Neural progenitor cell (in vitro differentiated cells): ENCODE measurements at regions not wholly inside any gene's neighbourhood (a gene's known extent, or its start where the extent isn't known, plus 50 kb on each side); places are given as distances from the start of the nearest gene placed in this dataset.

Experiments
- DNase-seq: peaks from one replicate; pipeline ENCODE4 v3.0.0-alpha.2; 2016; ENCODE audit warnings: low spot score
- H2AFZ ChIP-seq: fragments of 200-600 bp; sonication (generic); replicated peaks from 2 replicates; pipeline ENCODE4 v1.6.1; 2016; ENCODE audit warnings: antibody characterized with exemption
- H3F3A ChIP-seq: fragments of 200-600 bp; sonication (generic); 2 replicates; pipeline ENCODE4 v1.6.1; 2016; ENCODE audit warnings: antibody characterized with exemption, low read depth
- H3K27ac ChIP-seq: fragments of 200-600 bp; sonication (generic); 2 replicates; pipeline ENCODE4 v1.5.1; 2016; ENCODE audit warnings: mild to moderate bottlenecking
- H3K27me3 ChIP-seq: fragments of 200-600 bp; sonication (generic); 2 replicates; pipeline ENCODE4 v1.6.1; 2016; ENCODE audit warnings: mild to moderate bottlenecking, moderate library complexity
- H3K36me3 ChIP-seq: fragments of 200-600 bp; sonication (generic); 2 replicates; pipeline ENCODE4 v1.5.1; 2016
- H3K4me1 ChIP-seq: fragments of 200-600 bp; sonication (generic); 2 replicates; pipeline ENCODE4 v1.6.1; 2016; ENCODE audit warnings: mixed run types
- H3K4me2 ChIP-seq: fragments of 200-600 bp; sonication (generic); 2 replicates; pipeline ENCODE4 v1.6.1; 2016
- H3K4me3 ChIP-seq: fragments of 200-600 bp; sonication (generic); 2 replicates; pipeline ENCODE4 v1.5.1; 2016
- H3K79me2 ChIP-seq: fragments of 200-600 bp; sonication (generic); 2 replicates; pipeline ENCODE4 v1.6.1; 2016; ENCODE audit warnings: low read depth
- H3K9ac ChIP-seq: fragments of 200-600 bp; sonication (generic); 2 replicates; pipeline ENCODE4 v1.6.1; 2016
- H3K9me3 ChIP-seq: fragments of 200-600 bp; sonication (generic); 2 replicates; pipeline ENCODE4 v1.5.1; 2016; ENCODE audit warnings: low read depth
- H4K20me1 ChIP-seq: fragments of 200-600 bp; sonication (generic); 2 replicates; pipeline ENCODE4 v1.6.1; 2016; ENCODE audit warnings: low read depth
- H3K27ac Mint-ChIP-seq: 3 replicates; pipeline ENCODE4 v1.8.0; 2021; ENCODE audit warnings: mixed read lengths
- H3K27me3 Mint-ChIP-seq: 2 replicates; pipeline ENCODE4 v1.8.0; 2022; ENCODE audit warnings: low read depth, mild to moderate bottlenecking, inconsistent platforms, moderate library complexity, mixed read lengths; ENCODE audit not compliant: insufficient read depth
- H3K36me3 Mint-ChIP-seq: 3 replicates; pipeline ENCODE4 v1.8.0; 2021; ENCODE audit warnings: mixed read lengths
- H3K4me1 Mint-ChIP-seq: 3 replicates; pipeline ENCODE4 v1.8.0; 2021; ENCODE audit warnings: mixed read lengths
- H3K4me3 Mint-ChIP-seq: 3 replicates; pipeline ENCODE4 v1.8.0; 2021; ENCODE audit warnings: mild to moderate bottlenecking, moderate library complexity, mixed read lengths
- H3K9me3 Mint-ChIP-seq: 3 replicates; pipeline ENCODE4 v1.8.0; 2020; ENCODE audit warnings: mixed read lengths
- CTCF ChIP-seq: fragments of 200-600 bp; sonication (generic); IDR thresholded peaks from 2 replicates; pipeline ENCODE4 v1.5.1; 2017; ENCODE audit warnings: antibody characterized with exemption, mild to moderate bottlenecking
- EZH2 ChIP-seq: fragments of 200-600 bp; sonication (generic); IDR thresholded peaks from 2 replicates; pipeline ENCODE4 v1.6.1; 2017; ENCODE audit warnings: antibody characterized with exemption, mild to moderate bottlenecking, moderate library complexity
- EZH2phosphoT487 ChIP-seq: fragments of 200-600 bp; sonication (generic); IDR thresholded peaks from 2 replicates; pipeline ENCODE4 v1.6.1; 2017; ENCODE audit warnings: antibody characterized with exemption

DNA sequence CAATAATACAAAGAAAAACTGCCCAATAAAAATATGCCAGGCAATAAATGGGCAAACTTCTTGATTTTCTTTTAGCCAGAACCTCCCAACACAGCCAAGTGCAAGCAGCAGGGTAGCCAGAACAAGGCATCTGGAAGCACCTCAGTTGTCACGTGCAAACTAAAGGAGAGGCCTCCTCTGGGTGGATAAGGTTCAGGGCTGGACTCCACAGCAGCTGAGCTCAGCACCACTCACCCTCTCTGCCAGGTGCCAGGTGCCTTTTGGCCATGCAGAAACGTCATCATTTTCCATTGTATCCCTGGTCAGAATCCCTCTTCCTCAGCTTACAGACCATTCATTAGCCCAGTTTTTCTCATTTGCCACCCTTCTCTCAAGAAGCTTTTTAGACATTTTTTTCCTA, 52.7 kb downstream of the SOD2 start:
- no peak overlapping the region for H3K9ac ChIP-seq
- DNase-seq: no peak
- no peaks in the 10 kb centered on the region for H3K9me3 ChIP-seq
- H3K79me2 ChIP-seq: no peaks in the 10 kb centered on the region
- H3K27me3 Mint-ChIP-seq: peaks cover 2% of the 10 kb centered on the region
- H3K27ac ChIP-seq: no peak overlapping the region
- H3K4me3 ChIP-seq: no peak overlapping the region
- no peak overlapping the region for H3K27ac Mint-ChIP-seq
- no peaks in the 10 kb centered on the region for H3F3A ChIP-seq
- no peaks in the 10 kb centered on the region for H3K36me3 ChIP-seq
- no peak overlapping the region for H3K4me2 ChIP-seq
- H3K36me3 Mint-ChIP-seq: peaks cover 4% of the 10 kb centered on the region
- TF ChIP-seq CTCF (no peak), EZH2 (no peak), EZH2phosphoT487 (no peak)
- H4K20me1 ChIP-seq: no peaks in the 10 kb centered on the region
- no peak overlapping the region for H3K4me3 Mint-ChIP-seq
- H3K4me1 ChIP-seq: no peaks in the 10 kb centered on the region
- peaks cover 7% of the 10 kb centered on the region for H3K9me3 Mint-ChIP-seq
- no peaks in the 10 kb centered on the region for H3K27me3 ChIP-seq
- H2AFZ ChIP-seq: no peak overlapping the region
- H3K4me1 Mint-ChIP-seq: peaks cover 5% of the 10 kb centered on the region

DNA sequence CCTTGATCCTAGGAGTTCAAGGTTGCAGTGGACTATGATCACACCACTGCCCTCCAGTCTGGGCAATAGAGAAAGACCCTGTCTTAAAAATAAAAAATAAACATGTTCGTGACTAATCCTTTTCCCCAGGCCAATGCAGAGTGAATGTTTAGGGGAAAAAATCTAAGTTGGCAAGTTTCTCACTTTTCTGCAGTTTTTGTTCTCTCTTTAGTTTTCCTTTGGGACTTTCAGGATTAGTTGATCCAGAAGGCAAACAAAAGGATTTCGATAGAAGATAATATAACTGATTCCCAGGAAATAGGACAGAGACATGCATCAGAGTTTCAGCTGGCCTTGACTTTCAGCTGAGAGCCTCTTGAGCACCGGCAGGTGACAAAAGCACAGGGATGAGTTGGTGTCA, 53.3 kb downstream of the SOD2 start:
- Histone ChIP-seq H2AFZ (no peak overlapping the region), H3K4me2 (no peak overlapping the region), H3K27me3 (no peaks in the 10 kb centered on the region), H3K36me3 (no peaks in the 10 kb centered on the region), H3K4me1 (no peaks in the 10 kb centered on the region), H3F3A (no peaks in the 10 kb centered on the region), H3K79me2 (no peaks in the 10 kb centered on the region), H3K4me3 (no peak overlapping the region), H3K27ac (no peak overlapping the region), H3K9me3 (no peaks in the 10 kb centered on the region), H4K20me1 (no peaks in the 10 kb centered on the region), H3K9ac (no peak overlapping the region)
- H3K4me1 Mint-ChIP-seq: peaks cover 5% of the 10 kb centered on the region
- H3K27ac Mint-ChIP-seq: no peak overlapping the region
- no peak for TF ChIP-seq EZH2
- TF ChIP-seq EZH2phosphoT487: no peak
- TF ChIP-seq CTCF: no peak
- DNase-seq: no peak
- H3K36me3 Mint-ChIP-seq: peaks cover 4% of the 10 kb centered on the region
- peaks cover 7% of the 10 kb centered on the region for H3K9me3 Mint-ChIP-seq
- peaks cover 2% of the 10 kb centered on the region for H3K27me3 Mint-ChIP-seq
- no peak overlapping the region for H3K4me3 Mint-ChIP-seq

- Mint-ChIP-seq H3K36me3 (no peaks in the 10 kb centered on the region), H3K4me3 (no peak overlapping the region), H3K27ac (no peak overlapping the region), H3K4me1 (no peaks in the 10 kb centered on the region), H3K27me3 (no peaks in the 10 kb centered on the region), H3K9me3 (no peaks in the 10 kb centered on the region)
- Histone ChIP-seq H3K27me3 (no peaks in the 10 kb centered on the region), H2AFZ (no peak overlapping the region), H3K9ac (no peak overlapping the region), H3K9me3 (no peaks in the 10 kb centered on the region), H3K4me1 (no peaks in the 10 kb centered on the region), H3K4me2 (no peak overlapping the region), H3F3A (no peaks in the 10 kb centered on the region), H4K20me1 (no peaks in the 10 kb centered on the region), H3K36me3 (no peaks in the 10 kb centered on the region), H3K4me3 (no peak overlapping the region), H3K27ac (no peak overlapping the region), H3K79me2 (no peaks in the 10 kb centered on the region)
- peak; percentile 24 for DNase-seq
- TF ChIP-seq EZH2 (no peak), CTCF (peak; percentile 54)
Observed at GRCh38 chr6:159633196-159633595, 59.8 kb downstream of the SOD2 start.

GRCh38 chr6:159631886-159632285, 61.2 kb downstream of the SOD2 start:
- no peaks in the 10 kb centered on the region for H3K4me1 ChIP-seq
- no peaks in the 10 kb centered on the region for H3K36me3 ChIP-seq
- H3K9ac ChIP-seq: no peak overlapping the region
- H3F3A ChIP-seq: no peaks in the 10 kb centered on the region
- H3K27me3 Mint-ChIP-seq: no peaks in the 10 kb centered on the region
- no peaks in the 10 kb centered on the region for H4K20me1 ChIP-seq
- H3K27me3 ChIP-seq: no peaks in the 10 kb centered on the region
- no peaks in the 10 kb centered on the region for H3K36me3 Mint-ChIP-seq
- H3K27ac ChIP-seq: no peak overlapping the region
- no peak overlapping the region for H3K4me3 ChIP-seq
- no peak overlapping the region for H2AFZ ChIP-seq
- no peaks in the 10 kb centered on the region for H3K9me3 ChIP-seq
- no peaks in the 10 kb centered on the region for H3K4me1 Mint-ChIP-seq
- H3K79me2 ChIP-seq: no peaks in the 10 kb centered on the region
- no peak overlapping the region for H3K4me3 Mint-ChIP-seq
- no peak for DNase-seq
- no peaks in the 10 kb centered on the region for H3K9me3 Mint-ChIP-seq
- H3K4me2 ChIP-seq: no peak overlapping the region
- no peak overlapping the region for H3K27ac Mint-ChIP-seq
- TF ChIP-seq EZH2phosphoT487: no peak
- no peak for TF ChIP-seq CTCF
- no peak for TF ChIP-seq EZH2
